ENCODE measurements at regions not wholly inside any gene's neighbourhood (a gene's known extent, or its start where the extent isn't known, plus 50 kb on each side); places are given as distances from the start of the nearest gene placed in this dataset.
"Not testable (repeated sequence)": the region's sequence is repeated elsewhere in the genome, so short reads cannot be mapped to it uniquely, and the experiment has no call there.

GRCh38 chr6:100050550-100050949 is 56.5 kb upstream of the MCHR2 start:
- Histone ChIP-seq H3K4me3 (no peak overlapping the region), H3K36me3 (no peaks in the 10 kb centered on the region), H3K9me3 (no peaks in the 10 kb centered on the region), H3K27me3 (no peaks in the 10 kb centered on the region)
- no peak for DNase-seq

DNA sequence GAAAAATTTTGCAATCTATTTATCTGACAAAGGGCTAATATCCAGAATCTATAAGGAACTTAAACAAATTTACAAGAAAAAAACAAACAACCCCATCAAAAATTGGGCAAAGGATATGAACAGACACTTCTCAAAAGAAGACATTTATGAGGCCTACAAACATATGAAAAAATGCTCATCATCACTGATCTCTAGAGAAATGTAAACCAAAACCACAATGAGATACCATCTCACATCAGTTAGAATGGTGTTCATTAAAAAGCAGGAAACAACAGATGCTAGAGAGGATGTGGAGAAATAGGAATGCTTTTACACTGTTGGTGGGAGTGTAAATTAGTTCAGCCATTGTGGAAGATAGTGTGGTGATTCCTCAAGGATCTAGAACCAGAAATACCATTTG is 49.9 kb upstream of the MCHR2 start:
- H3K27me3 ChIP-seq, H3K4me3 ChIP-seq, H3K36me3 ChIP-seq, DNase-seq, H3K9me3 ChIP-seq: not testable (repeated sequence)

All from MG63 (cell line).